Right ventricle myocardium superior (tissue), 1 donor: ENCODE measurements at regions not wholly inside any gene's neighbourhood (a gene's known extent, or its start where the extent isn't known, plus 50 kb on each side); places are given as distances from the start of the nearest gene placed in this dataset.

Experiments used
- ATAC-seq: fragments of 200-7000 bp; cut with Tn5 transposase; one replicate; pipeline ENCODE4 v1.9.1; 2020; ENCODE audit warnings: mild to moderate bottlenecking; ENCODE audit not compliant: poor library complexity
- DNase-seq: peaks from one replicate; pipeline ENCODE4 v3.0.0-alpha.2; 2020
- intact Hi-C: fragments of 100-400 bp; cut with DNase I; formaldehyde crosslinking; loops from one replicate; pipeline ENCODE4 v1.11.2; 2022
- donor health status: DM: no; HTN: yes; CAD: no; lungs with severe emphysema.

GRCh38 chr9:117494401-117495090 lies 79.7 kb upstream of the ASTN2 start:
- ATAC-seq, result no peak
- intact Hi-C loops, result no loop called here
- DNase-seq, result no peak

- ATAC-seq (no peak), DNase-seq (no peak)
- intact Hi-C loops, result no loop called here
These were observed 77.6 kb upstream of the ASTN2 start for GRCh38 chr9:117492476-117492875.

GRCh38 chr9:117491491-117491890 lies 76.6 kb upstream of the ASTN2 start:
- intact Hi-C loops, result no loop called here
- ATAC-seq, result no peak
- DNase-seq, result no peak

GRCh38 chr9:117490199-117490598 lies 75.3 kb upstream of the ASTN2 start:
- DNase-seq (no peak), ATAC-seq (no peak)
- intact Hi-C loops, result no loop called here

- intact Hi-C loops, result no loop called here
- ATAC-seq, result no peak
- DNase-seq, result no peak
These were observed 73.8 kb upstream of the ASTN2 start for GRCh38 chr9:117488659-117489058.

- intact Hi-C loops, result no loop called here
- DNase-seq, result peak; percentile 65
- peak; percentile 91 for ATAC-seq
These were observed 72.8 kb upstream of the ASTN2 start for GRCh38 chr9:117487555-117488175.

GRCh38 chr9:117486426-117486825 lies 71.6 kb upstream of the ASTN2 start:
- ATAC-seq (no peak), DNase-seq (no peak)
- intact Hi-C loops, result no loop called here

GRCh38 chr9:117485176-117485575 lies 70.3 kb upstream of the ASTN2 start:
- intact Hi-C loops, result no loop called here
- ATAC-seq, result no peak

GRCh38 chr9:117480729-117481128 lies 65.9 kb upstream of the ASTN2 start:
- intact Hi-C loops, result no loop called here
- no peak for ATAC-seq
- no peak for DNase-seq

More at GRCh38 chr9:117485176-117485575, 70.3 kb upstream of the ASTN2 start:
- no peak for DNase-seq

GRCh38 chr9:117480253-117480652 lies 65.4 kb upstream of the ASTN2 start:
- DNase-seq (no peak), ATAC-seq (no peak)
- intact Hi-C loops, result no loop called here

GRCh38 chr9:117473293-117473692 lies 58.4 kb upstream of the ASTN2 start:
- ATAC-seq, result no peak
- no peak for DNase-seq
- intact Hi-C loops, result no loop called here

- intact Hi-C loops, result no loop called here
- DNase-seq, result no peak
- ATAC-seq, result no peak
These were observed 56.0 kb upstream of the ASTN2 start for GRCh38 chr9:117470902-117471301.

GRCh38 chr9:117470455-117470854 lies 55.6 kb upstream of the ASTN2 start:
- DNase-seq (no peak), ATAC-seq (no peak)
- intact Hi-C loops, result no loop called here

GRCh38 chr9:117466111-117466510 lies 51.3 kb upstream of the ASTN2 start:
- DNase-seq, result no peak

GRCh38 chr9:117465706-117466105 lies 50.8 kb upstream of the ASTN2 start:
- intact Hi-C loops, result no loop called here
- no peak for ATAC-seq
- no peak for DNase-seq

More at GRCh38 chr9:117466111-117466510, 51.3 kb upstream of the ASTN2 start:
- intact Hi-C loops, result no loop called here
- ATAC-seq, result no peak

- ATAC-seq (no peak), DNase-seq (no peak)
- intact Hi-C loops, result no loop called here
These were observed 50.2 kb upstream of the ASTN2 start for GRCh38 chr9:117464941-117465616.
